D341Med (cell line): ENCODE measurements at regions not wholly inside any gene's neighbourhood (a gene's known extent, or its start where the extent isn't known, plus 50 kb on each side); places are given as distances from the start of the nearest gene placed in this dataset.
"Not testable (repeated sequence)": the region's sequence is repeated elsewhere in the genome, so short reads cannot be mapped to it uniquely, and the experiment has no call there.

ENCODE experiments used
- DNase-seq: peaks from one replicate; pipeline ENCODE4 v3.0.0; 2012; ENCODE audit warnings: low spot score

DNA sequence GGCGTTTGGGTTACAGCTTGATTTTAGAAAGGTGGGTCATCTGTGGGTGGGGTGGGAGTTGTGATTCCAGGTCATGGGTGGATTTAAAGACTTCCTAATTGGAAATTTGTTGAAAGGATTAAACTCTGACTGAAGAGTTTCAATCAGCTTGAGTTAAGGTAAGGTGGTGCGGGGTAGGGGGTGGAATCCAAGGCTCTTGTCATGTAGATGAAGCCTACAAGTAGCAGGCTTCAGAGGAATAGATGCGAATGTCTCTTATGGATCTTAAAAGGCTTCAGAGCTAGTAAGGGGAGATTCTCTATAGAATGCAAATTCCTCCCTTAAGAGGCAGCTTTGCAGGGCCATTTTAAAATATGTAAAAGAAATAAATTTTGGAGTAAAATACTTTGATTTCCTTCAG, 645.3 kb downstream of the FRK start:
- DNase-seq, result no peak

DNA sequence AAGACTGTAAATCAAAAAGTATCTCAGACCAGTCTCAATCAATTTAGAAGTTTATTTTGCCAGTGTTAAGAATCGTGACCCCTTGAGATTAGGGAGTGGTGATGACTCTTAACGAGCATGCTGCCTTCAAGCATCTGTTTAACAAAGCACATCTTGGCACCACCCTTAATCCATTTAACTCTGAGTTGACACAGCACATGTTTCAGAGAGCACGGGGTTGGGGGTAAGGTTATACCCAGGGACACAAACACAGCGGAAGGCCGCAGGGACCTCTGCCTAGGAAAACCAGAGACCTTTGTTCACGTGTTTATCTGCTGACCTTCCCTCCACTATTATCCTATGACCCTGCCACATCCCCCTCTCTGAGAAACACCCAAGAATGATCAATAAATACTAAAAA, 645.8 kb downstream of the FRK start:
- not testable (repeated sequence) for DNase-seq

DNA sequence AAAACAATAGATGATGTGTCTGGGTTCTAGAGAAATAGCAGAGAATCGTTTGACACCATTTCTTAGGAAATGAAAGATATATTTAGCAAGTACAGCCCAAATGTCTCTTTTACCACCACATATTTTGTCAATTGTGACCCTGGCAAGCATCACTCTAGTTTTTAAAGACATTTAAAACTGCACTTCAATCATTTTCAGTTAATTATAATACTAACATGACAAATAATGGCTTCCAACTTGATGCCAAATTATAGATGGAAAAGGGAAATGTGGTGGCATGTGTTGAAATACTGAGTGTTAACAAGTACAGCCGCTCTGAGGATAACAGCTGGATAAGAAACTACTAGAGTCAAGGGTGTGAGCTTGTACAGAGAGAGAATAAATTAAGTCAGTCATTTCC, 648.9 kb downstream of the FRK start:
- DNase-seq, result no peak

DNA sequence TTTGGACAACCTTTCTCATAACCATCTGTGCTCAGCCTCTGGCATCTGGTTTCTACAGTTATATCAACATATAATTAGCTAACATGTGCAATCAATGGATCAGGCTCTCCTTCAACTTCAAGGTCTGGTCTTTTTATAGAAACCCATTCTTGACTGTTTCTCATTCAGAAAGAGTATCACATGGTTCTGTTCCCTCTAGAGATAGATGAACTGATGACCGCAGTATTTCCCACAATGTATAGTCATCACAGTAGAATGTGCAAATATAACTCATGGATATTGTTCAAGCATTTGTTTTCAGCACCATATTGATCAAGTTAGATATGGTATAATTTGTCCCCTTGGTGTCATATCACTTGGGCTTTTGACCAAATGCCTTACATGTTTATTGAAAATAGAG, 656.2 kb downstream of the FRK start:
- no peak for DNase-seq

DNA sequence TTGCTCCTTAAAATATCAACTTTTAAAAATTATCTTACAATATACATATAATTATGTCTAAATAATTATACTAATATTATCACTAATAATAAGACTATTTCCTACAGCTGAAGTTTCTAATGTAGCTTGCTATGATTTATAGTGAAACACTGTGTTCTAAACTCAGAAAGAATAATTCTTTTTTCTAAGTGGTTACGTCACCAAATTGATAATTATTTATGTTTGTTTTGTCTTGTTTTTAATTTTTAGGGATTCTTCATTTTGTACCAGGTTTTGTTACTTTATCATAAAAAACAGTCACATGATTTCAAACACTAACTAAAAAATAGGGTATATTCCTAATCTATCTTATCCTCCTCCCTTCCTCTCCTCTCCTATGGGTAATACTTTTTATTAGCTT, 662.1 kb downstream of the FRK start:
- DNase-seq, result no peak

DNA sequence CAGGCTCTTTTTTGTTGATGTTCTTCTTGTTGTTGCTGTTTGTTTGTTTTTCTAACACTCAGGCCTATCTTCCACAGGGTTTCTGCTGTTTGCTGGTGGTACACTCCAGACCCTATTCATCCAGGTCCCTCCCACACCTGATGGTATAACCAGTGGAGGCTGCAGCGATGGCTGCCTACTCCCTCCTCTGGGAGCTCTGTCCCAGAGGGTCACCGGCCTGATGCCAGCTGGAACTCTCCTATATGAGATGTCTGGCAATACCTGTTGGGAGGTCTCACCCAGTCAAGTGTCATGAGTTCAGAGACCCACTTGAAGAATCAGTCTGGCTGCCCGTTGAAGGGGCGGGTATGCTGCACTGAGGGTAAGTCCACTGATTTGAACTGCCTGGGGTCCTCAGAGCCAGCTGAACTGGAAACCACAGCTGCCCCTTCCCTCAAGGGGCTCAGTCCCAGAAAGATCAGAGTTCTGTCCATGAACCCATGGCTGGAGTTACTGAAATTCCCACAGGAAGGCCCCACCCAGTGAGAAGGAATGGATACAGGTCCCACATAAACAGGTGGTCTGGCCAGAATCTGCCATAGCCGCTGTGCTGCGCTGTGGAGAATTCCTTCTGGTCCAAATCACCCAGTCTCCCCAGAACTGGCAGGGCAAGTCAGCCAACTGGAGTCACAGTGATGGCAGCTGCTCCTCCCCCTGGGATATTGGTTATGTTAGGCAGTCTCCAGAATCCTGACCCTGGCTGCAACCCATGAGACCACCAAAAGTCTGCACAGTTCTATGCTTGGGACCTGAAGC, 664.4 kb downstream of the FRK start:
- no peak for DNase-seq

DNA sequence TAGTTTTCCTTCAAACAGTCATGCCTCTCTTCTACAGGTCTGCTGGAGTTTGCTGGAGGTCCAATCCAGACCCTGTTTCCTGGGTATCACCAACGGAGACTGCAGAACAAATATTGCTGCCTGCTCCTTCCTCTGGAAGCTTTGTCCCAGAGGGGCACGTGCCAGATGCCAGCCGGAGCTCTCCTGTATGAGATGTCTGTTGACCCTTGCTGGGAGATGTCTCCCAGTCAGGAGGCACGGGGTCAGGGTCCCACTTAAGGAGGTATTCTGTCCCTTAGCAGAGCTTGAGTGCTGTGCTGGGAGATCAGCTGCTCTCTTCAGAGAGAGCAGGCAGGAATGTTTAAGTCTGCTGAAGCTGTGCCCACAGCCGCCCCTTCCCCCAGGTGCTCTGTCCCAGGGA, 666.9 kb downstream of the FRK start:
- DNase-seq, result no peak

DNA sequence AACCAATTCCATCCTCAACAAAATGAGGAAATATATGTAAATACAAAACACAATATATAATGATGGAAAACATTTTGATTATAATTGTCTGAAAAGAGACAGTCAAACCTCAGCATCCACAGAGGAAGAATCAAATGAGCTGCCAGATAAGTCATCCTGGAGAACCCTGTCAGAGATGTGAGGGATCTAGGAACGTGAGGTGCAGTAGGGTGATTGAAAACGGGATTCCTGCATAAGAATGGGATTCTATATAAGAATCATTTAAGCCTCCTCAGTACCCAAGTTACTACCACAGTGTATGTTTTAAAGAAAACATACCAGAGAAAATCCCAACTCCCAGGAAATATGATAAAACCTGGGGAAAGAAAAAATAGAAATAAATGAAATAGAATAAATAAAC, 690.5 kb downstream of the FRK start:
- DNase-seq, result no peak

DNA sequence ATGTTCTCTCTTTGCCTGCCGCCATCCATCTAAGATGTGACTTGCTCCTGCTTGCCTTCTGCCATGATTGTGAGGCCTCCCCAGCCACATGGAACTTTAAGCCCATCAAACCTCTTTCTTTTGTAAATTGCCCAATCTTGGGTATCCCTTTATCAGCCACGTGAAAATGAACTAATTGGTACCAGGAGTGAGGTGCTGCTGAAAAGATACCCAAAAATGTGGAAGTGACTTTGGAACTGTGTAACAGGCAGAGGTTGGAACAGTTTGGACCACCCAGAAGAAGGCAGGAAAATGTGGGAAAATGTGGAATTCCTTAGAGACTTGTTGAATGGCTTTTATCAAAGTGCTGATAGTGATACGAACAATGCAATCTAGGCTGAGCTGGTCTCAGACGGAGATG, 694.9 kb downstream of the FRK start:
- no peak for DNase-seq

DNA sequence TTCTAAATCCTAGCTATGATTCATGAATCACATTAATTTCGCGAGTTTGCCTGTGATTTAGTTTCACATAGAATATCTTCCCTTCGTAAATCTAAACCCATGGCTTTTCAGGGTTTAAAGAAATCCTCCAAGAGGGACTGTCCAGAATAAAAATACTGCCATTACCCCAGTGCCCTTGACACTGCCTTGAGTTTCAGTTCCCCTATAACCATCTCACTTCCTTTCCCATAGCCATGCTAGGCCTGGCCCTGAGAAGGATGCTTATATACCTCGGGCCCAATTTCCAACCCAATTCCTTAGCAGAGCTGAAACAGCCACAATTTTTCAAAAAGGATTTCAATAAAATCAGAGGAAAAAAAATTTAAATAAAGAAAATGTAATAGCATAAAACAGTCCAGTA, 697.3 kb downstream of the FRK start:
- no peak for DNase-seq

DNA sequence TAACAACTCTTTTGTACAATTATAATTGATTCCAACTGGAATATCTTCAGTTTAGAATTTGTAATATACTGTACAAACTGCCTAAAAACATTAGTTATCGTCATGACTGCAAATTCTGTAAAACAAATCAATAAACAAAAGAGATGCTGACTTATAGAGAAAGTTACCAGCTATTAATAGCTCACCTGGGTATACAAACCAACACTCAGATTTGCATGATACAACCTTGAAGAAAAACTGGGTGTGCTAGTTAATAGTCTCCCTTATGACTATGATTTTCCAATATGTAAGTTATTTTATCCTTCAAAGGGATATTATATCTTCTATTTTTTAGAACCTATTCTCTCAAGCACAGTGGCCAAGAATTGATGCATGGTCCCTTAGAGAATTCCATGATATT, 698.5 kb downstream of the FRK start:
- DNase-seq, result no peak

DNA sequence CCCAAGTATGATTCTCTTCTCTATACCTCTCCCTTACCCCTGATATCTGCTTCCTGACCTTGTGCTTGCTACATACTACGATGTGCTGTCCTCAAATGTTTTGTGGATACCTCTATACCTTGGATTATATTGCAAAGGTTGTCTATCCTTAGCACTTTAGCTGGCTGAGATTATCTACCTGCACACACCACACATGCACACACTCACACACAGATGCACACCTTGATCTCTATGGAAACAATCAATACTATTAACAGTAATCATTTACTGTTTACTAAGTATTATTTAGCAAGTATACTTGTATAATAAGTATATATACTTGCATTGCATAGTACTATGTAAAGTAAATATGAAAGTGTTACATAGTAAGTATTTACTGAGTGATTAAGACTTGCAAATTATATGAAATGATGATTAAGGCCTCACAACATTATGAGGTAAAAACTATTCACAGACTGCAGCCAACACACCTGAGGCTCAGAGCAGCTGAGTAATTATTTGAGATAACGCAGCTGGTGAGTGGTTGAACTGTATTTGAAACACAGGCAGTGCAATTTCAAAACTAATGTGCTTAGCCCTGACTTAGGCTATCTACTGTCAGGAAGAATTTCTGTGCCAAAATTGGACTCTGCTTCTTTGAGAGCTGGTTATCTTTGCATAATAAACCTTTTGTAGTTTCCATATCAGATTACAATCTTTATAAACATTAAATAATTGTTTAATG, 699.9 kb downstream of the FRK start:
- DNase-seq, result no peak

DNA sequence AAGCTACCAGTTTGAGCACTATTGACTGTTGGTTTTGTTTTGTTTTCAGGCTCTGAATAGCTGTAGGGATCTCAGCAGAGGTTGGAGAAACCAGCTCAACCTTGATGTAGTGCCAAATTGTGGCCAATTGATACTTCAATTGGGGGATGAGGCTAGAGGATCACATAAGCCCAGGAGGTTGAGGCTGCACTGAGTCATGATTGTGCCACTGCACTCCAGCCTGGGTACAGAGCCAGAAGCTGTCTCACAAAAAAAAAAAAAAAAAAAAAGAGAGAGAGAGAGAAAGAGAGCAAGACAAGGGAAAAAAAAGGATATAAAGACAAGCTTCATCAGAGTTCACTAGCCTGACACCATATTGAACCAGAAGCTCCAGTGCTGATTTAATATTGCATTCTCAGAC, 702.1 kb downstream of the FRK start:
- no peak for DNase-seq

DNA sequence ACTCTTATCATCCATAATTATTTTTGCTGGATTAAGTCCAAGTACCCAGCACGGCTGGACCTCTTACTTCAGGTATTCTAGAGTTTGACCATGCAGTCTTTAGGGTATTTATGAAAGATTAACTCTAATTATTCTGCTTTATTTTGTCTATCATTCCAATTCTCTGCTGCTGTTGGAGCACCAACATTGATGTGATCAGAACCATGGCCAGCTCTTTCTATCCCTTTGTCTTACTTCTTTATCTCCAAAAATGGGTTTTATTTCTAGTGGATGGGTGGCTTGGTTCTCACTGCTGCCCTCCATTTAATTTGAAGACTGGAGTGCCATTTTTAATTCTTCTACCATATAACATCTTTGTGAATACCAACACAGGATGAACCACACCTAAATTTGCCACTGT, 704.3 kb downstream of the FRK start:
- no peak for DNase-seq

DNA sequence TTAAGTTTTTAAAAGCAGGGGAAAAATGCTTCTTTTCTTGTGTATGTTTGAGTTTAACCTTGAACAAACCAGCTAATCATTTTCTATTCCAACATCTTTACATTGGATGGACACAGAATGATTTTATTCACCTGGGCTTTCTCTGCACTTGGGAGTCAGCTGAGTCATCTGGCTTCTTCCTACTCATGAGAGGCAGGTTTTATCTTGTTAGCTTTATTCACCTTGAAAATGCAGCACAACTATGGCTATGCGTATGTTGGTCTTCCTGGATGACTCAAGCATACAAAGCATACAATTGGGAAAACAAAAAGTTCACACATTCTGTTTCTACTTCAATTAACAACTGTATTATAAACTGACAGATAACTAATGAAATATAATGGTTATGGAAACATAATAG, 737.7 kb downstream of the FRK start:
- DNase-seq, result no peak

DNA sequence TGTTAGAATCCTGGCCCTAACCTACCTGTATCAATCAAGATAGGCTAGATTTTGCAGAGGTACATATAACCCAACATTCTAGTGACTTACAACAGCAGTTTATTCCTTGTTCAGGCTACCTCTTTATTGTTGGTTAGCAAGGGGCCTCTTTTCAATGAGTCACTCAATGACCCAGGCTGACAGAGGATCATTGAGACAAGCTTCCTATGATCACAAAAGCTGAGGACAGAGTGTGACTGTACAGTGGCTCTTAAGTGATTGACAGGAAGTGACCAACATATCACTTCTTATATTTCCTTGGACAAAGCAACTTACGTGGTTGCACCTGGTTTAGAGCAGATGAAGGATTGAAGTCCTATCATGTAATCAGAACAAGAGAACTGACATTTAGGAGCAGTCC, 740.9 kb downstream of the FRK start:
- DNase-seq, result no peak

DNA sequence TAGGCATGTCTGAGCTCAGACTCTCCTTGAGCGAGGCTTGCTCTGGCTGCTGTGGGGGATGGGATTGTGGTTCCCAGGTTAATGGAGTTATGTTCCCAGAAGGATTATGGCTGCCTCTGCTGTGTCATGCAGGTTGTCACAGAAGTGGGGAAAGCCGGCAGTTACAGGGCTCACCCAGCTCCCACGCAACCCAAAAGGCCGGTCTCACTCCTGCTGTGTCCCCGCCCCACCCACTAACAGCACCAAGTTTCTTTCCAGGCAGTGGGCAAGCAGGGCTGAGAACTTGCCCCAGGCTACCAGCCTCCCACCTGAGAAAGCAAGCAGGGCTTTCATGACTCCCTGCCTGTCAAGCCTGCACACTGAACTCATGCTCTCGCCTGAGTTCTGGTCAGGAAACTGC, 750.5 kb downstream of the FRK start:
- DNase-seq, result no peak

DNA sequence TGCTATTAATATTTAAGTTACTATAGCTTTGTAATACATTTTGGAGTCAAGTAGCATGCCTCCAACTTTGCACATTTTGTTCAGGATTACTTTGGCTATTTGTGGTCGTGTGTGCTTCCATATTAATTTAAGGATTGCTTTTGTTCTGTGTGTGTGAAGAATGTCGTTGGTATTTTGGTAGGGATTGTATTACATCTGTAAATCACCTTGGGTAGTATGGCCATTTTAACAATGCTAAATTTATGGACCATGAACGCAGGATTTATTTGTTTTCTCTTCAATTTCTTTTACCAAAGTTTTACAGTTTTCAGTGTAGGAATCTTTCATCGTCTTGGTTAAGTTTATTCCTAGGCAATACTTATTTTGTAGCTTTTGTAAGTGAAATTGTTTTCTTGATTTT, 758.0 kb downstream of the FRK start:
- DNase-seq, result no peak

DNA sequence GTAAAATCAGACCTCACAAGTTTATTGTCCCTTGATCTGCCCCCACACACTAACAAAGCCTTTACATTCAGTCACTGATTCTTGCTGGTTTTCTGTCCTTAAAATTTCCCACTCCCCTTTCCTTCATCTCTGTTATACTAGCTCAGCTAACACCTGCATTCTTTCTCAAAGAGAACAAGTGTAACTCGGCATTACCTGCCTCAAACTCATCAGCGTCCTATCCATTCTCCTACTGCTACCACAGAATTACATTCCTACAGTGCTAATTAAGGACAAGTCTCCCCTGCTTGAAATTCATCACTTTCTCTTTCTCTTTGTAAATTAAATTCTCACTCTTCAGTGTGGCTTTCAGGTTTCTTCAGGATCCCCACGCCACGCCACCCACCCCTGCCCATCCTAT, 773.2 kb downstream of the FRK start:
- DNase-seq, result no peak

DNA sequence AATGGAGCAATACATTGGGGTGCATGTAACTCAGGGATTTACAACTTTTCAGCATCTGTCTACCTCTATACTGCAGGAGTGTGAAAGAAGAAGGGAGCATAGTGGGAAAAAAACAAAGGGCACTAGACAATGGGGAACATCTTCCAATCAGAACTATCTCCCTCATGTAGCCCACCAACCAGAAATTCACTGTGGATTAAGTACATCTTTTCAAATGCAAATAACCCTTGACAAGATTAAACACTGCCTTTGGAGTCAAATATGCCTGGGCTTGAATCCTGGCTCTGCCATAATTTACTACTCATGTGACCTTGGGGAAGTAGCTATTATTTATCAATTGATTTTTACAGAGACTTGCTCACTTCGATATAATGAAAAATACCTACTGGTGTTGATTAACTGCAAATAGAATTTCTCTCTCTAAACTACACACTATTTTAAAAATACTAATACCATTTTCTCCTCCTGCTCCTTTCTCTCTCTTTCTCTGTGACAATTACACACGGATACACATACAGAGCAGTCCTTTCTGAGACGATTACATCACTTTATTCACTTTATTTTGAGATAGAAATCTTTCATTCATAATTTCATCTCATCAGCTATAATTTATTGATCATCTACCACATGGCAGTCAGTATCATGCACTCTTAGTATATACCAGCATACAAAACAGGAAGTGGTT, 783.7 kb downstream of the FRK start:
- DNase-seq, result no peak

DNA sequence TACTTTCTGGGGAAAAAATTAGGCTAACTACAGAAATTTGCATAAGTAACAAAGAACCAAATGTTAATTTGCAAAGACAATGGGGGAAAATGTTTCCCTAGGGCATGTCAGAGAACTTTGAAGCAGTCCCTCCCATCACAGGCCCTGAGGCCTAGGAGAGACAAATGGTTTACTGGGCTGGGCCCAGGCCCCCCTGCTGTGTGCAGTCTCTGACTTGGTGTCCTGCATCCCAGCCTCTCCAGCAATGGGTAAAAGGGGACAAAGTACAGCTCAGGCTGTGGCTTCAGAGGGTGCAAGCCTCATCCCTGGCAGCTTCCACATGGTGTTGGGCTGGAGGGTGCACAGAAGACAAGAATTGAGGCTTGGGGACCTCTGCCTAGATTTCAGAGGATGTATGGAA, 788.4 kb downstream of the FRK start:
- DNase-seq, result no peak

DNA sequence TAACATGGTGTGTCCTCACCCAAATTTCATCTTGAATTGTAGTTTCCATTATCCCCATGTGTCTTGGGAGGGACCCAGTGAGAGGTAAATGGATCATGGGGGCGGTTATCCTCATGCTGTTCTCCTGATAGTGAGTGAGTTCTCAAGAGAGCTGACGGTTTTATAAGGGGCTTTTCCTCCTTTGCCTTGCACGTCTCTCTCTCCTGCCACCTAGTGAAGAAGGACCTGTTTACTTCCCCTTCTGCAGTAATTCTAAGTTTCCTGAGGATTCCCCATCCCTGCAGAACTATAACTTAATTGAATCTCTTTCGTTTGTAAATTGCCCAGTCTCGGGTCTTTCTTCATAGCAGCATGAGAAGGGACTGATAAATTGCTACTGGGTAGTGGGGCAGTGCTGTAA, 789.3 kb downstream of the FRK start:
- no peak for DNase-seq

DNA sequence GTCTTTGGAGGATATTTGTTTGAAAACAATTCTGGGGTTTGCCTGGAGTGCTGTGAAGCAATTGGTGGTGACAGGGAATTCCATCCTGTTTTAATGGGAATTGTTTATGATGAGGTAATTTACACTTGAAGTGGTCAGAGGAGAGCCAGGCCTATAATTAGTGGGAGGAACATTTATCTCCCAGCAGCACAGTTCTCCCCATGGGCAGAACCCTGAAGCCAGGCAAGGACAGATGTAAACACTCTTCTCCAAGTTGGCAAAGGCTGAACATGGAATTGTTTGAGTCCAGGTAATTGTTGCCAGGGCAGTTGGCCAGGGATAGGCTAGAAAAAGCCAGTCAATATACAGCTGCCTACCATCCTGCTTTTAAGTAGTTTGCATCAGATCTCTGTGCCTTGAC, 789.7 kb downstream of the FRK start:
- DNase-seq, result no peak
